Glutamatergic neuron (in vitro differentiated cells): ENCODE measurements at regions not wholly inside any gene's neighbourhood (a gene's known extent, or its start where the extent isn't known, plus 50 kb on each side); places are given as distances from the start of the nearest gene placed in this dataset.

Experiments
- DNase-seq: peaks from one replicate; pipeline ENCODE4 v3.0.0; 2022
- H3K27ac Mint-ChIP-seq: one replicate; pipeline ENCODE4 v1.8.0; 2020; ENCODE audit warnings: mild to moderate bottlenecking, mixed read lengths, inconsistent platforms; ENCODE audit not compliant: unreplicated experiment
- H3K27me3 Mint-ChIP-seq: one replicate; pipeline ENCODE4 v1.8.0; 2020; ENCODE audit warnings: mild to moderate bottlenecking, moderate library complexity, mixed read lengths, inconsistent platforms; ENCODE audit not compliant: unreplicated experiment
- H3K36me3 Mint-ChIP-seq: one replicate; pipeline ENCODE4 v1.8.0; 2020; ENCODE audit warnings: mild to moderate bottlenecking, mixed read lengths, inconsistent platforms; ENCODE audit not compliant: unreplicated experiment
- H3K4me1 Mint-ChIP-seq: one replicate; pipeline ENCODE4 v1.8.0; 2020; ENCODE audit warnings: mild to moderate bottlenecking, low read depth, mixed read lengths, inconsistent platforms; ENCODE audit not compliant: unreplicated experiment
- H3K4me3 Mint-ChIP-seq: one replicate; pipeline ENCODE4 v1.8.0; 2020; ENCODE audit warnings: mild to moderate bottlenecking, mixed read lengths, inconsistent platforms; ENCODE audit not compliant: unreplicated experiment
- H3K9me3 Mint-ChIP-seq: one replicate; pipeline ENCODE4 v1.8.0; 2020; ENCODE audit warnings: mild to moderate bottlenecking, moderate library complexity, mixed read lengths, inconsistent platforms; ENCODE audit not compliant: unreplicated experiment
- TF ChIP-seq, protein P1 (sequence below): fragments of 200-600 bp; sonication (generic); IDR thresholded peaks from one replicate; pipeline ENCODE4 v1.5.0; 2021; ENCODE audit not compliant: partially characterized antibody, unreplicated experiment

DNA sequence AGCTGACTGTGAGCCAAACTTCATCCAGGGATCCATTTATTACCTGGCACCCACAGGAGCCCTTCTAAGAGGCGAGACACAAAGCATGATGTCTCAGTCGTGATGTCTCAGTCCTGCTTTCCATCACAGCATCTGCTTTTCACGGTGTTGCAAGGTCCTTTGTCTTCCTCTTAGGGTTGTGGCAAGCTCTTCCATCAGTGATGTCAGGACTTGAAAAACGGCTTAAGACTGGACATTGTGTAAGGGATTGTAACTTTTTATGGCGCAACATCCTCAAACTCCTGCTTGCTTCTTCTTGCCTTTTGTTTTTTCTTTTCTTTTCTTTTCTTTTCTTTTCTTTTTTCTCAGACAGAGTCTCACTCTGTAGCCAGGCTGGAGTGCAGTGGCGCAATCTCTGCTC is 586.5 kb upstream of the TMEM132C start:
- DNase-seq = no peak
- Mint-ChIP-seq H3K27ac (no peak overlapping the region), H3K4me3 (no peak overlapping the region), H3K27me3 (peaks cover 2% of the 10 kb centered on the region), H3K4me1 (no peaks in the 10 kb centered on the region), H3K9me3 (peaks cover 4% of the 10 kb centered on the region), H3K36me3 (peaks cover 4% of the 10 kb centered on the region)
- TF ChIP-seq, protein P1, sequence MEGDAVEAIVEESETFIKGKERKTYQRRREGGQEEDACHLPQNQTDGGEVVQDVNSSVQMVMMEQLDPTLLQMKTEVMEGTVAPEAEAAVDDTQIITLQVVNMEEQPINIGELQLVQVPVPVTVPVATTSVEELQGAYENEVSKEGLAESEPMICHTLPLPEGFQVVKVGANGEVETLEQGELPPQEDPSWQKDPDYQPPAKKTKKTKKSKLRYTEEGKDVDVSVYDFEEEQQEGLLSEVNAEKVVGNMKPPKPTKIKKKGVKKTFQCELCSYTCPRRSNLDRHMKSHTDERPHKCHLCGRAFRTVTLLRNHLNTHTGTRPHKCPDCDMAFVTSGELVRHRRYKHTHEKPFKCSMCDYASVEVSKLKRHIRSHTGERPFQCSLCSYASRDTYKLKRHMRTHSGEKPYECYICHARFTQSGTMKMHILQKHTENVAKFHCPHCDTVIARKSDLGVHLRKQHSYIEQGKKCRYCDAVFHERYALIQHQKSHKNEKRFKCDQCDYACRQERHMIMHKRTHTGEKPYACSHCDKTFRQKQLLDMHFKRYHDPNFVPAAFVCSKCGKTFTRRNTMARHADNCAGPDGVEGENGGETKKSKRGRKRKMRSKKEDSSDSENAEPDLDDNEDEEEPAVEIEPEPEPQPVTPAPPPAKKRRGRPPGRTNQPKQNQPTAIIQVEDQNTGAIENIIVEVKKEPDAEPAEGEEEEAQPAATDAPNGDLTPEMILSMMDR = no peak

DNA sequence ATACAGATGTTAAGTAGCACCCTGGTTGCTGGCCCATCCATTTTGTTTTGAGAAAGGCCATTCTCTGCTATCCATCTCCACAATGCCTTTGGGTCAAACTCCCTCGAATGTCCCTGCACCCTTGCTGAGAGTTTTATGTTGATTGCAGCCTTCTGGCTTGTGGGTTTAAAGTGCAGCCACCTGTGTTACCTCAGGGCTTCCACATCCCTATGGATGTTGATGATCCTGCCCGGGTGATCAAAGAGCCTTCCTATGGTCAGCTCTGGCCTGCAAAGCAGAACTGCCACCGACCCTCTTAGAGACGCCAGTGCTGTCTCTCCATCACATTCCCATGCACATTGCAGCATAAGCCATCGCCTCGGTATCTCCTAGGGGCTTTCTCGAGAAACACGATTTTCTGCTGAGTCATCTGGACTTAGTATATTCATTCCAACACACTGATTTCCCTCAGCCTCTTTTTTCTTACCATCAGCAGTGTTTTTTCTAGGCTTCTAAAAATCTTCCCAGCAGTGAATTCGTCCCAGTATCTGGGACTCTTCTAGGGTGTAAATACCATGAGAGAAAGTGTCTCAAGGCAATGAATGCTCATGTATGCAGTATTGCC is 585.7 kb upstream of the TMEM132C start:
- Mint-ChIP-seq H3K27ac (no peak overlapping the region), H3K36me3 (peaks cover 4% of the 10 kb centered on the region), H3K9me3 (peaks cover 3% of the 10 kb centered on the region), H3K4me3 (no peak overlapping the region), H3K4me1 (no peaks in the 10 kb centered on the region), H3K27me3 (peaks cover 2% of the 10 kb centered on the region)
- TF ChIP-seq, protein P1 = no peak
- DNase-seq = no peak

DNA sequence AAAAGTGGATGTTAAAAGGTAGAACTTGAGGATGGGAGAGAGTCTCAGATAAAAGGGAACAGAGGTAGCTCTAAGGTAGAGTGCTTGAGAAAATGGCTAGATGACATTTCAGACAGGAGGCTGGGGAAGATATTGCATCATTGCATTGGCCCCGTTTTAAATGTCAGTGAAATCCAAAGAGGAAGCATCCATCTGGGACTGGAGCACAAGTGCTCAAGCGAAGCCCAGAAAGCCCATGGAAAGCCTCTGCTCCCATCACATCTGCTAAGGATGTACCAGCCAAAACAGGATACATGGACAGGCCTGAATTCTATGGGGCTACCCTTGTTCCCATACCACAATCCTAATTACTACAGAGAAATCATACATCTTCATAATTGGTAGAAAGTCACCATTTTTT is 581.5 kb upstream of the TMEM132C start:
- Mint-ChIP-seq H3K4me1 (no peaks in the 10 kb centered on the region), H3K4me3 (no peak overlapping the region), H3K27ac (no peak overlapping the region), H3K9me3 (peaks cover 3% of the 10 kb centered on the region), H3K27me3 (no peaks in the 10 kb centered on the region), H3K36me3 (no peaks in the 10 kb centered on the region)
- DNase-seq = no peak
- TF ChIP-seq, protein P1 = no peak

DNA sequence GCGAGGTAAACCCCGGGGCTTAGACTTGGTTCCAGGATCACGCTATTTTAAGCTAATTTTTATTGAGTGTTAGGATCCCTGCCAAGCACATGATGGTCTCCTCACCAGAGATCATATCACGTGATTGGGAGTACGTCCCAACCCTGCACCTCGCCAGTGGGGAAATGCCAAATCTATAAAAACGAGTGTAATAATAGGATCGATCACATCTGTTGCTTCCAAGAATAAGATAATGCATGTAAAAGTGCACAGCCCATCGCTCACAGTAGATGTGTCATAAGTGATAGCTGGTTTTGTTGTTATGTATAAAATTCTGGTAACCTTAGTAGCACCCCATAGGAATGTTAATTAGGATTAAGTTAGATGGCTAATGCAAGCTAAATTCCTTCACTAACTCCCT is 581.0 kb upstream of the TMEM132C start:
- H3K36me3 Mint-ChIP-seq = no peaks in the 10 kb centered on the region
- TF ChIP-seq, protein P1 = no peak
- H3K27me3 Mint-ChIP-seq = no peaks in the 10 kb centered on the region
- H3K9me3 Mint-ChIP-seq = peaks cover 3% of the 10 kb centered on the region
- no peaks in the 10 kb centered on the region for H3K4me1 Mint-ChIP-seq
- H3K4me3 Mint-ChIP-seq = no peak overlapping the region
- no peak overlapping the region for H3K27ac Mint-ChIP-seq
- no peak for DNase-seq

DNA sequence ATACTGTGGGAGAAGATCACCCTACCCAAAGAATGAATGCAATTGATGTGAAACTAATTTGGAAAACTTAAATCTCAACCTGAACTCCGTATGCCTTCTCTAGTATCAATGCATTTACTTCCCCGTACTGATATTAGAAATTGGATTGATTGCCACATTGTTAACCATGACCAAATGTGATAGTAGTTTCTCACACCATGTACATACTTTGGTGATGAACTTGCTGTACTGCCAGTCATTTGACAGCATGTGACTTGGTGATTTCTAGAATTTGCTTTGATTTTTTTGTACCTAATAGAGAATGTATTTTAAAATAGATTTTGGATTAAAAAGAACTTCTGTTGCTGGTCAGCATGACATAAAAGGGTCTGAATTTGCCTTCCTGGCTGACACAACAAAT is 579.8 kb upstream of the TMEM132C start:
- no peak overlapping the region for H3K27ac Mint-ChIP-seq
- H3K36me3 Mint-ChIP-seq = no peaks in the 10 kb centered on the region
- TF ChIP-seq, protein P1 = no peak
- no peaks in the 10 kb centered on the region for H3K27me3 Mint-ChIP-seq
- no peak for DNase-seq
- no peaks in the 10 kb centered on the region for H3K4me1 Mint-ChIP-seq
- no peak overlapping the region for H3K4me3 Mint-ChIP-seq
- H3K9me3 Mint-ChIP-seq = peaks cover 3% of the 10 kb centered on the region
